Fibroblast of upper back skin (primary cell): ENCODE measurements at regions not wholly inside any gene's neighbourhood (a gene's known extent, or its start where the extent isn't known, plus 50 kb on each side); places are given as distances from the start of the nearest gene placed in this dataset.
"Not testable (repeated sequence)": the region's sequence is repeated elsewhere in the genome, so short reads cannot be mapped to it uniquely, and the experiment has no call there.

Experiments used
- DNase-seq: peaks from one replicate; pipeline ENCODE4 v3.0.0-alpha.2; 2013

GRCh38 chr18:57915248-57915647, 112.1 kb upstream of the ATP8B1 start:
- peak; percentile 19 for DNase-seq

- no peak for DNase-seq
Observed at GRCh38 chr18:57913686-57914085, 110.6 kb upstream of the ATP8B1 start.

- no peak for DNase-seq
Observed at GRCh38 chr18:57910817-57911216, 107.7 kb upstream of the ATP8B1 start.

GRCh38 chr18:57910134-57910533, 107.0 kb upstream of the ATP8B1 start:
- no peak for DNase-seq

- no peak for DNase-seq
Observed at GRCh38 chr18:57909620-57910019, 106.5 kb upstream of the ATP8B1 start.

GRCh38 chr18:57908092-57908491, 105.0 kb upstream of the ATP8B1 start:
- no peak for DNase-seq

- DNase-seq: no peak
Observed at GRCh38 chr18:57907550-57907949, 104.4 kb upstream of the ATP8B1 start.

GRCh38 chr18:57906852-57907251, 103.7 kb upstream of the ATP8B1 start:
- DNase-seq: no peak

- no peak for DNase-seq
Observed at GRCh38 chr18:57904535-57904934, 101.4 kb upstream of the ATP8B1 start.

- DNase-seq: no peak
Observed at GRCh38 chr18:57902721-57903120, 99.6 kb upstream of the ATP8B1 start.

GRCh38 chr18:57901825-57902589, 98.9 kb upstream of the ATP8B1 start:
- DNase-seq: no peak

- peak; percentile 82 for DNase-seq
Observed at GRCh38 chr18:57900906-57901435, 97.9 kb upstream of the ATP8B1 start.

GRCh38 chr18:57898506-57899124, 95.5 kb upstream of the ATP8B1 start:
- DNase-seq: peak; percentile 93

GRCh38 chr18:57895182-57895581, 92.1 kb upstream of the ATP8B1 start:
- DNase-seq: no peak

GRCh38 chr18:57891707-57892391, 88.7 kb upstream of the ATP8B1 start:
- DNase-seq: no peak

- DNase-seq: no peak
Observed at GRCh38 chr18:57890266-57890665, 87.2 kb upstream of the ATP8B1 start.

GRCh38 chr18:57889841-57890240, 86.7 kb upstream of the ATP8B1 start:
- DNase-seq: no peak

- no peak for DNase-seq
Observed at GRCh38 chr18:57887543-57888383, 84.6 kb upstream of the ATP8B1 start.

GRCh38 chr18:57885931-57886330, 82.8 kb upstream of the ATP8B1 start:
- no peak for DNase-seq

GRCh38 chr18:57882465-57882864, 79.3 kb upstream of the ATP8B1 start:
- no peak for DNase-seq

- peak; percentile 66 for DNase-seq
Observed at GRCh38 chr18:57881818-57882413, 78.8 kb upstream of the ATP8B1 start.

- not testable (repeated sequence) for DNase-seq
Observed at GRCh38 chr18:57879924-57880323, 76.8 kb upstream of the ATP8B1 start.
